ENCODE measurements at regions not wholly inside any gene's neighbourhood (a gene's known extent, or its start where the extent isn't known, plus 50 kb on each side); places are given as distances from the start of the nearest gene placed in this dataset.

DNA sequence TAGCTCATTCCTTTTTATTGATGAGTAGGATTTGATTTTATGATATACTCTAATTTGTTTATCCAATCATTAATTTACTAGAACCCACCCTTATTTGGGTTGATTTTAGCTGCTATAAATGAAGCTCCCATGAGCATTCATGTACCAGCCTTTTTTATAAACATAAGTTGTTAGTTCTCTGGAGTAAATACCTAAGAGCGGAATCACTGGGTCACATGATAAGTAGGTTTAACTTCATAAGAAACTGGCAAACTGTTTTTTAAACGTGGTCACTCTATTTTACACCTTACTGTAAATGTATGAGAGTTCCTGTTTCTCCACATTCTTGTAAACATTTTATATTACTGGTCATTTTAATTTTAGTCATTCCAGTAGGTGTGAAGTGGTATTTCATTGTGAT, 364.6 kb downstream of the NPR3 start:
- TF ChIP-seq, protein P1, sequence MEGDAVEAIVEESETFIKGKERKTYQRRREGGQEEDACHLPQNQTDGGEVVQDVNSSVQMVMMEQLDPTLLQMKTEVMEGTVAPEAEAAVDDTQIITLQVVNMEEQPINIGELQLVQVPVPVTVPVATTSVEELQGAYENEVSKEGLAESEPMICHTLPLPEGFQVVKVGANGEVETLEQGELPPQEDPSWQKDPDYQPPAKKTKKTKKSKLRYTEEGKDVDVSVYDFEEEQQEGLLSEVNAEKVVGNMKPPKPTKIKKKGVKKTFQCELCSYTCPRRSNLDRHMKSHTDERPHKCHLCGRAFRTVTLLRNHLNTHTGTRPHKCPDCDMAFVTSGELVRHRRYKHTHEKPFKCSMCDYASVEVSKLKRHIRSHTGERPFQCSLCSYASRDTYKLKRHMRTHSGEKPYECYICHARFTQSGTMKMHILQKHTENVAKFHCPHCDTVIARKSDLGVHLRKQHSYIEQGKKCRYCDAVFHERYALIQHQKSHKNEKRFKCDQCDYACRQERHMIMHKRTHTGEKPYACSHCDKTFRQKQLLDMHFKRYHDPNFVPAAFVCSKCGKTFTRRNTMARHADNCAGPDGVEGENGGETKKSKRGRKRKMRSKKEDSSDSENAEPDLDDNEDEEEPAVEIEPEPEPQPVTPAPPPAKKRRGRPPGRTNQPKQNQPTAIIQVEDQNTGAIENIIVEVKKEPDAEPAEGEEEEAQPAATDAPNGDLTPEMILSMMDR (conservative IDR thresholded peaks at IDR 0.05 in 1 of 2, IDR thresholded peaks at IDR 0.05 in 1 of 2; ENCODE audit: extremely low read depth in 1 of 2, insufficient read depth in 1 of 2, low read depth in 1 of 2, low read length in 2 of 2): no peak
- TF ChIP-seq EZH2 (IDR thresholded peaks at IDR 0.05; ENCODE audit: borderline replicate concordance, low read length): no peak
